ENCODE measurements at regions not wholly inside any gene's neighbourhood (a gene's known extent, or its start where the extent isn't known, plus 50 kb on each side); places are given as distances from the start of the nearest gene placed in this dataset.

DNA sequence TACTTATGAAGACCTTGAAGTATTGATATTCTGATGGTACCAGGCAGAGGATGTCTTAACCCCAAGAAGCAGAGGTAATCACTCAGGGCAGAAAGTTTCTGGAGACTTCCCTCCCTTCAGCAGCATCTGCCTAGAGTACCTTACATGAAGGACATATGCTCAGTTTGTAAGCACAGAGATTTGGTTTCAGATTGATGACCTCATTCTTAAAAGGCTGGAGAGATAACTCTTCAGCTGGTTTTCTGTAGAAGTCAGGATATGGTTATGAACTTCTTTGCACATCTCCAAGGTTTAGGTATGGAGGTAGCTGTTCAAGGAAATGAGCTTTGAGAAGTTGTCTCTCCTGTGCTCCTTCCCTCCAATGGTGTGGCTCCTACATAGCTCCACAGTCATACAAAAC lies 148.7 kb downstream of the HHIPL2 start:
- Histone ChIP-seq H3K18ac (ENCODE audit: insufficient read length, low read depth, low read length) (no peak overlapping the region), H3K56ac (ENCODE audit: insufficient read length, low read depth, low read length) (no peak overlapping the region), H3K27me3 (ENCODE audit: insufficient read depth, low read length) (no peaks in the 10 kb centered on the region), H3K4ac (ENCODE audit: low read depth, low read length) (no peak overlapping the region), H2AFZ (ENCODE audit: low read length) (no peak overlapping the region), H4K8ac (replicated peaks; ENCODE audit: insufficient read length, low read depth, low read length) (no peak overlapping the region), H2AK5ac (ENCODE audit: insufficient read length, low read length) (no peak overlapping the region), H2BK12ac (ENCODE audit: insufficient read length, low read depth, low read length) (no peak overlapping the region), H3K79me2 (ENCODE audit: insufficient read depth, low read length) (no peaks in the 10 kb centered on the region), H3K14ac (ENCODE audit: insufficient read depth, low read length) (no peak overlapping the region), H2BK15ac (ENCODE audit: low read depth, low read length) (no peak overlapping the region), H3T11ph (ENCODE audit: low read length) (no peak overlapping the region), H3K23ac (ENCODE audit: insufficient read length, low read depth, low read length) (no peak overlapping the region), H4K5ac (ENCODE audit: insufficient read length, low read depth, low read length) (no peak overlapping the region), H3K9ac (ENCODE audit: extremely low read depth, insufficient read length, low read length) (no peak overlapping the region), H2BK5ac (ENCODE audit: insufficient read length, low read length) (no peak overlapping the region), H3K9me3 (ENCODE audit: control insufficient read depth, low read depth, low read length) (no peaks in the 10 kb centered on the region), H3K79me1 (ENCODE audit: insufficient read depth, low read depth, low read length, poor library complexity, severe bottlenecking) (no peaks in the 10 kb centered on the region), H3K4me1 (ENCODE audit: insufficient read depth, low read length) (no peaks in the 10 kb centered on the region), H4K91ac (ENCODE audit: insufficient read length, low read depth, low read length) (no peak overlapping the region), H2BK20ac (ENCODE audit: low read depth, low read length, poor library complexity, severe bottlenecking) (no peak overlapping the region), H4K20me1 (ENCODE audit: control insufficient read depth, insufficient read depth, insufficient read length) (no peaks in the 10 kb centered on the region), H2BK120ac (ENCODE audit: low read depth, low read length, poor library complexity, severe bottlenecking) (no peak overlapping the region), H3K4me2 (ENCODE audit: insufficient read depth, insufficient read length, low read length) (no peak overlapping the region), H3K27ac (ENCODE audit: insufficient read length, low read depth, low read length) (no peak overlapping the region), H3K23me2 (ENCODE audit: insufficient read length, low read depth, low read length, poor library complexity, severe bottlenecking) (no peaks in the 10 kb centered on the region)
- no peak overlapping the region for H3K27ac Mint-ChIP-seq
- no peaks in the 10 kb centered on the region for H3K36me3 Mint-ChIP-seq (ENCODE audit: insufficient read depth in 1 of 3, low read depth in 3 of 3)
- H3K27me3 Mint-ChIP-seq (ENCODE audit: low read depth): peaks cover 1% of the 10 kb centered on the region; the same call in 1 of the 2 replicates
- no peak for DNase-seq
- TF ChIP-seq, protein P1, sequence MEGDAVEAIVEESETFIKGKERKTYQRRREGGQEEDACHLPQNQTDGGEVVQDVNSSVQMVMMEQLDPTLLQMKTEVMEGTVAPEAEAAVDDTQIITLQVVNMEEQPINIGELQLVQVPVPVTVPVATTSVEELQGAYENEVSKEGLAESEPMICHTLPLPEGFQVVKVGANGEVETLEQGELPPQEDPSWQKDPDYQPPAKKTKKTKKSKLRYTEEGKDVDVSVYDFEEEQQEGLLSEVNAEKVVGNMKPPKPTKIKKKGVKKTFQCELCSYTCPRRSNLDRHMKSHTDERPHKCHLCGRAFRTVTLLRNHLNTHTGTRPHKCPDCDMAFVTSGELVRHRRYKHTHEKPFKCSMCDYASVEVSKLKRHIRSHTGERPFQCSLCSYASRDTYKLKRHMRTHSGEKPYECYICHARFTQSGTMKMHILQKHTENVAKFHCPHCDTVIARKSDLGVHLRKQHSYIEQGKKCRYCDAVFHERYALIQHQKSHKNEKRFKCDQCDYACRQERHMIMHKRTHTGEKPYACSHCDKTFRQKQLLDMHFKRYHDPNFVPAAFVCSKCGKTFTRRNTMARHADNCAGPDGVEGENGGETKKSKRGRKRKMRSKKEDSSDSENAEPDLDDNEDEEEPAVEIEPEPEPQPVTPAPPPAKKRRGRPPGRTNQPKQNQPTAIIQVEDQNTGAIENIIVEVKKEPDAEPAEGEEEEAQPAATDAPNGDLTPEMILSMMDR (conservative IDR thresholded peaks at IDR 0.05): no peak
- H3K9me3 Mint-ChIP-seq: no peaks in the 10 kb centered on the region
- no peaks in the 10 kb centered on the region for H3K4me1 Mint-ChIP-seq
- no peak overlapping the region for H3K4me3 Mint-ChIP-seq
